ENCODE measurements at regions not wholly inside any gene's neighbourhood (a gene's known extent, or its start where the extent isn't known, plus 50 kb on each side); places are given as distances from the start of the nearest gene placed in this dataset.

DNA sequence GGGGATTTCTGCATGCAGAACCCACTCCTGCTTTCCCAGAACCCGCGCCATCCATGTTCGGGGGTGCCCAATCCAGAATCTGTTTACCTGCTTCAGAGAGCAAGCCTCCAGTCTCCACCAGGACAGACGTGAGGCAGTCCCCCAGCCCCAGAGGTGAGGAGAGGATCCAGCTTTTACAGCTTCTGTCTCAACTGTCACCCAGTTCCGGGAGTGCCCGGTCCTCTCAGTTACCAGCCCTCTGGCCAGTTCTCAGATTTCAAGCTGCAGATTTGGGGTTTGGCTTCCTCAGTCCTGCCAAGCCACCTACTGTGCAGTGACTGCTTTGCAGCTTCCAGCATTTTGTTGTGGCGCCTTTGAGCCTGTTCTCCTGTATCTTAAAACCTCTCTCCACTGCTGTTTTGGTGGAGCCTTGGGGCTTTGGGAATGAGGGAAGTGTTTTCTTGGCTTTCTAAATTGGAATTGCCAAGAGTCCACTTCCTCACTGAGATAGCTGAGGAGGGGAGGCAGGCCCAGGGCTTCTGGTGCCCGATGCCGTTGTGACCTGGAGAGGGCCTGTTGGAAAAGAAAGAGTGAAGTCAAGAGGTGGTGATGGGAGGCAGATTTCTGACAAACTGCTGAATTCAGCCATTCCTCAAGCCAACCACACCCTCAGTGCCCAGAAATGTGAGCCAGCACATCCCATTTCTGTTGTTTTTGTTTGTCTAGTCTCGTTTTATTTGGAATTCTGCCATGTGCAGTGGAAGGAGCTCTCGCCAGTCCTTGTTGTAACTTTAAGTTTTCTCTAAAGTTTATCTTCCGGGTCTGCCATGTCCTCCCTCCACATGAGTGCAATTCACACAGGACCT, 513.4 kb downstream of the TBC1D22A start:
- no peaks in the 10 kb centered on the region for H3K79me2 ChIP-seq (ENCODE audit: control insufficient read depth, low read length)
- no peaks in the 10 kb centered on the region for H3F3A ChIP-seq (ENCODE audit: control insufficient read depth, insufficient read depth)
- H3K36me3 ChIP-seq (ENCODE audit: control insufficient read depth, low read length), result no peaks in the 10 kb centered on the region
- no peaks in the 10 kb centered on the region for H3K9me2 ChIP-seq (replicated peaks; ENCODE audit: control insufficient read depth, low read length)
- H3K27ac ChIP-seq (ENCODE audit: low read depth, low read length), result no peak overlapping the region
- no peaks in the 10 kb centered on the region for H3K27me3 ChIP-seq (ENCODE audit: control insufficient read depth, low read length)
- no peaks in the 10 kb centered on the region for H3K9me3 ChIP-seq (ENCODE audit: control insufficient read depth, insufficient read depth, low read length)
- no peak overlapping the region for H3K4me3 ChIP-seq (ENCODE audit: low read length)
- TF ChIP-seq, protein P1, sequence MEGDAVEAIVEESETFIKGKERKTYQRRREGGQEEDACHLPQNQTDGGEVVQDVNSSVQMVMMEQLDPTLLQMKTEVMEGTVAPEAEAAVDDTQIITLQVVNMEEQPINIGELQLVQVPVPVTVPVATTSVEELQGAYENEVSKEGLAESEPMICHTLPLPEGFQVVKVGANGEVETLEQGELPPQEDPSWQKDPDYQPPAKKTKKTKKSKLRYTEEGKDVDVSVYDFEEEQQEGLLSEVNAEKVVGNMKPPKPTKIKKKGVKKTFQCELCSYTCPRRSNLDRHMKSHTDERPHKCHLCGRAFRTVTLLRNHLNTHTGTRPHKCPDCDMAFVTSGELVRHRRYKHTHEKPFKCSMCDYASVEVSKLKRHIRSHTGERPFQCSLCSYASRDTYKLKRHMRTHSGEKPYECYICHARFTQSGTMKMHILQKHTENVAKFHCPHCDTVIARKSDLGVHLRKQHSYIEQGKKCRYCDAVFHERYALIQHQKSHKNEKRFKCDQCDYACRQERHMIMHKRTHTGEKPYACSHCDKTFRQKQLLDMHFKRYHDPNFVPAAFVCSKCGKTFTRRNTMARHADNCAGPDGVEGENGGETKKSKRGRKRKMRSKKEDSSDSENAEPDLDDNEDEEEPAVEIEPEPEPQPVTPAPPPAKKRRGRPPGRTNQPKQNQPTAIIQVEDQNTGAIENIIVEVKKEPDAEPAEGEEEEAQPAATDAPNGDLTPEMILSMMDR (IDR thresholded peaks at IDR 0.05; ENCODE audit: low read depth, low read length, poor library complexity, severe bottlenecking), result no peak
- TF ChIP-seq EZH2phosphoT487 (IDR thresholded peaks at IDR 0.05; ENCODE audit: borderline replicate concordance, low read length), result no peak
- H4K20me1 ChIP-seq (ENCODE audit: control insufficient read depth, insufficient read depth, low read depth, low read length), result no peaks in the 10 kb centered on the region
- no peak overlapping the region for H3K4me2 ChIP-seq (ENCODE audit: low read length)
- H3K4me1 ChIP-seq (ENCODE audit: control insufficient read depth, low read length), result no peaks in the 10 kb centered on the region

DNA sequence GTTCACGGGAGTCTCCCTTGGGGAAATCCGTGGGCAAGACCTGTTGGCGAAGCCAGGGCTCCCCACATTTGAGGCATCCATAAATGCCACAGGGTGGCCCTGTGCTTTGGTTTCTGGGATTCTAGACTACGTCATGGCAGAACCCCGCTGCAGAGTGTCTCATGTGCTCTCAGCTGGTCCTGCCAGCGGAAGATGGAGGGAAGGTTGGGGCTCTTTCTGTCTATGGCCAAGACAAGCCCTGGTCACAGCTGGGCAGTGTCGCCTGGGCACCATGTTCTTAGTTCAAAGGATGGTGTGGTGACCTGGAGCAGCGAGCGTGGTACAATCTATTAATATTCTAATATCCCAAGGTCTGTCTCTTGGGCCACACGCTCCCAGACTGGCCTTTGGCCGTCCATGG, 511.7 kb downstream of the TBC1D22A start:
- no peak overlapping the region for H3K4me3 ChIP-seq (ENCODE audit: low read length)
- no peaks in the 10 kb centered on the region for H3K4me1 ChIP-seq (ENCODE audit: control insufficient read depth, low read length)
- no peaks in the 10 kb centered on the region for H3F3A ChIP-seq (ENCODE audit: control insufficient read depth, insufficient read depth)
- no peak overlapping the region for H3K4me2 ChIP-seq (ENCODE audit: low read length)
- no peaks in the 10 kb centered on the region for H3K36me3 ChIP-seq (ENCODE audit: control insufficient read depth, low read length)
- no peaks in the 10 kb centered on the region for H3K9me3 ChIP-seq (ENCODE audit: control insufficient read depth, insufficient read depth, low read length)
- no peaks in the 10 kb centered on the region for H3K27me3 ChIP-seq (ENCODE audit: control insufficient read depth, low read length)
- TF ChIP-seq, protein P1 (IDR thresholded peaks at IDR 0.05; ENCODE audit: low read depth, low read length, poor library complexity, severe bottlenecking), result no peak
- no peak for TF ChIP-seq EZH2phosphoT487 (IDR thresholded peaks at IDR 0.05; ENCODE audit: borderline replicate concordance, low read length)
- H4K20me1 ChIP-seq (ENCODE audit: control insufficient read depth, insufficient read depth, low read depth, low read length), result no peaks in the 10 kb centered on the region
- no peaks in the 10 kb centered on the region for H3K9me2 ChIP-seq (replicated peaks; ENCODE audit: control insufficient read depth, low read length)
- no peaks in the 10 kb centered on the region for H3K79me2 ChIP-seq (ENCODE audit: control insufficient read depth, low read length)
- no peak overlapping the region for H3K27ac ChIP-seq (ENCODE audit: low read depth, low read length)

DNA sequence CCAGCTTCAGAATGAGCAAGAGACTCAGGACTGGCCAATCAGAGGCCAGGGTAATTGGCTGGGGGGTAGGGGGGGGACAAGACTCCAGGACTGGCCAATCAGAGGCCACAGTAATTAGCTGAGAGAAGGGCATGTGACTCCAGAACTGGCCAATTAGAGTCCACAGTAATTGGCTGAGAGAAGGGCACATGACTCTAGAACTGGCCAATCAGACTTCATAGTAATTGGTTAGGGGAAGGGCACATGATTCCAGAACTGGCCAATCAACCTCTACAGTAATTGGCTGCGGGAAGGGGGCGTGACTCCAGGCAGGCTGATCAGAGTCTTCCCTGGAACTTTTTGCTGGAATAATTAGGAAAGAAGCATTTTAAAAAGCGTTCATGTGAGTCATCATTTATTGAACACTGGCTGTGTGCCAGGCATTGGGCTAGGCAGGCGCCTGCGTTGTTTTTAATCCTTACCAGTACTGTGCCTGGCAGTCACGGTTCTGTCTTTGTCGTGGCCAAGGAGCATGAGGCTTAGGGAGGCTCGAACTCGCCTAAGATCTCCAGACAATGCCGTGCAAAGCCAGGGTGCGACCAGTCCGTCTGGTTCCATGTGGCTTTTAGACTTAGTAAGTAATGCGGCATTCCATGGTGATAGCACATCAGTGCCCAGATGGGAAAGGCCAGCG, 508.1 kb downstream of the TBC1D22A start:
- Histone ChIP-seq H3F3A (ENCODE audit: control insufficient read depth, insufficient read depth) (no peaks in the 10 kb centered on the region), H3K9me2 (replicated peaks; ENCODE audit: control insufficient read depth, low read length) (no peaks in the 10 kb centered on the region), H3K27ac (ENCODE audit: low read depth, low read length) (no peak overlapping the region), H3K4me1 (ENCODE audit: control insufficient read depth, low read length) (no peaks in the 10 kb centered on the region), H3K9me3 (ENCODE audit: control insufficient read depth, insufficient read depth, low read length) (peaks cover 4% of the 10 kb centered on the region; the same call in 1 of the 2 replicates), H3K79me2 (ENCODE audit: control insufficient read depth, low read length) (no peaks in the 10 kb centered on the region), H3K27me3 (ENCODE audit: control insufficient read depth, low read length) (no peaks in the 10 kb centered on the region), H4K20me1 (ENCODE audit: control insufficient read depth, insufficient read depth, low read depth, low read length) (no peaks in the 10 kb centered on the region), H3K4me2 (ENCODE audit: low read length) (no peak overlapping the region), H3K4me3 (ENCODE audit: low read length) (no peak overlapping the region), H3K36me3 (ENCODE audit: control insufficient read depth, low read length) (no peaks in the 10 kb centered on the region)
- TF ChIP-seq, protein P1 (IDR thresholded peaks at IDR 0.05; ENCODE audit: low read depth, low read length, poor library complexity, severe bottlenecking), result no peak
- no peak for TF ChIP-seq EZH2phosphoT487 (IDR thresholded peaks at IDR 0.05; ENCODE audit: borderline replicate concordance, low read length)
